ENCODE measurements at regions not wholly inside any gene's neighbourhood (a gene's known extent, or its start where the extent isn't known, plus 50 kb on each side); places are given as distances from the start of the nearest gene placed in this dataset.

GRCh38 chr10:16381083-16381482 lies 55.7 kb upstream of the PTER start:
- Histone ChIP-seq H3K79me2 (ENCODE audit: control insufficient read depth in 1 of 2, insufficient read depth in 2 of 2, low read length in 2 of 2) (peaks cover 0 to 25% of the 10 kb centered on the region in 2 experiments; a peak in 2 of 4 replicates), H3K23me2 (ENCODE audit: low read depth, low read length) (no peaks in the 10 kb centered on the region), H2BK15ac (ENCODE audit: low read length) (no peak overlapping the region), H3K27me3 (replicated peaks in 1 of 4; ENCODE audit: control insufficient read depth in 3 of 4, extremely low read depth in 1 of 4, insufficient read depth in 3 of 4, low read length in 3 of 4) (no peaks in the 10 kb centered on the region), H2BK20ac (ENCODE audit: low read length) (no peak overlapping the region), H2BK5ac (ENCODE audit: low read depth, low read length) (no peak overlapping the region), H3K4me1 (replicated peaks in 1 of 4; ENCODE audit: control insufficient read depth in 3 of 4, insufficient read depth in 4 of 4, low read length in 3 of 4) (peaks cover 2 to 14% (median 3%) of the 10 kb centered on the region in 4 experiments), H3K23ac (ENCODE audit: insufficient read length) (no peak overlapping the region), H4K20me1 (replicated peaks in 1 of 2; ENCODE audit: control insufficient read depth in 1 of 2, insufficient read depth in 2 of 2, low read length in 2 of 2) (no peaks in the 10 kb centered on the region), H3K56ac (replicated peaks; ENCODE audit: insufficient read length, low read depth, low read length) (no peak overlapping the region), H3K14ac (ENCODE audit: insufficient read length) (no peak overlapping the region), H3K9ac (replicated peaks in 1 of 4; ENCODE audit: extremely low read depth in 1 of 4, low read depth in 3 of 4, low read length in 3 of 4) (no peak overlapping the region), H2BK12ac (ENCODE audit: low read depth, low read length) (no peak overlapping the region), H4K8ac (ENCODE audit: extremely low read depth, insufficient read depth, low read length) (no peak overlapping the region), H3K4me3 (ENCODE audit: extremely low read depth in 1 of 4, insufficient read depth in 2 of 4, low read depth in 3 of 4, low read length in 4 of 4) (no peak overlapping the region), H3K18ac (ENCODE audit: extremely low read depth, low read length) (no peak overlapping the region), H2BK120ac (replicated peaks; ENCODE audit: low read depth, low read length) (no peak overlapping the region), H3K9me3 (ENCODE audit: insufficient read depth in 2 of 2, low read depth in 1 of 2, low read length in 1 of 2) (no peaks in the 10 kb centered on the region), H4K91ac (replicated peaks; ENCODE audit: insufficient read length, low read length) (no peak overlapping the region), H4K5ac (ENCODE audit: insufficient read length, low read depth, low read length) (no peak overlapping the region), H2AK5ac (ENCODE audit: low read depth, low read length) (no peak overlapping the region), H2AFZ (ENCODE audit: low read length) (no peak overlapping the region), H3K4ac (replicated peaks; ENCODE audit: insufficient read length, low read depth, low read length) (no peak overlapping the region), H3K4me2 (ENCODE audit: insufficient read depth in 1 of 2, low read depth in 2 of 2, low read length in 2 of 2) (no peak overlapping the region), H3K27ac (ENCODE audit: low read depth, low read length) (no peak overlapping the region), H3K36me3 (ENCODE audit: control insufficient read depth in 2 of 4, insufficient read depth in 4 of 4, low read length in 3 of 4) (no peaks in the 10 kb centered on the region), H3K79me1 (ENCODE audit: low read depth, low read length) (no peaks in the 10 kb centered on the region)
- 88% methylated on average over 3 of the region's 3 CpGs; no CpG with 5 or more reads in 1 of the 2 experiments for WGBS, 2 experiments (ENCODE audit: extremely low coverage in 1 of 2, insufficient coverage in 1 of 2, insufficient read length in 1 of 2, insufficient replicate concordance in 2 of 2, low coverage in 1 of 2, low lambda C conversion rate in 2 of 2, missing lambda C conversion rate in 1 of 2)
- no peak for FAIRE-seq
- ChIA-PET CTCF (ENCODE audit: partially characterized antibody) (interaction anchor here (1.2 kb wide), 1 partner anchor 166 kb away, joined by 3 read pairs; no protein-coding TSS in a partner anchor), POLR2A (ENCODE audit: partially characterized antibody) (no interaction called here)
- no peak for DNase-seq (ENCODE audit: low read depth in 1 of 2, low spot score in 2 of 2)
- no peak for TF ChIP-seq POLR2A (IDR thresholded peaks at IDR 0.05; ENCODE audit: control extremely low read depth in 1 of 2, low read depth in 2 of 2, low read length in 2 of 2)
- TF ChIP-seq GABPA (IDR thresholded peaks at IDR 0.05; ENCODE audit: borderline replicate concordance, insufficient read depth, low read length), result no peak
- TF ChIP-seq JUN (IDR thresholded peaks at IDR 0.05; ENCODE audit: low read depth, low read length), result no peak
- no peak for TF ChIP-seq MAFK (IDR thresholded peaks at IDR 0.05; ENCODE audit: low read depth, low read length)
- no peak for TF ChIP-seq SIN3A (conservative IDR thresholded peaks at IDR 0.05 in 1 of 2, IDR thresholded peaks at IDR 0.05 in 1 of 2; ENCODE audit: low read depth in 1 of 2, low read length in 2 of 2)
- TF ChIP-seq SRF (IDR thresholded peaks at IDR 0.05; ENCODE audit: low read depth, low read length), result no peak
- TF ChIP-seq ATF3 (IDR thresholded peaks at IDR 0.05; ENCODE audit: insufficient read depth, low read depth, low read length), result no peak
- TF ChIP-seq SP1 (IDR thresholded peaks at IDR 0.05; ENCODE audit: low read depth, low read length), result no peak
- TF ChIP-seq E2F6 (IDR thresholded peaks at IDR 0.05), result no peak
- no peak for TF ChIP-seq BCL11A (IDR thresholded peaks at IDR 0.05; ENCODE audit: low read depth in 2 of 2, low read length in 2 of 2)
- TF ChIP-seq CHD2 (IDR thresholded peaks at IDR 0.05; ENCODE audit: low read length), result no peak
- TF ChIP-seq CHD1 (IDR thresholded peaks at IDR 0.05; ENCODE audit: low read depth, low read length), result no peak
- TF ChIP-seq TAF1 (IDR thresholded peaks at IDR 0.05; ENCODE audit: low read depth, low read length), result no peak
- no peak for TF ChIP-seq BACH1 (IDR thresholded peaks at IDR 0.05; ENCODE audit: low read length)
- no peak for TF ChIP-seq RFX5 (IDR thresholded peaks at IDR 0.05; ENCODE audit: borderline replicate concordance, low read depth, low read length)
